GM21576 (cell line): ENCODE measurements at regions not wholly inside any gene's neighbourhood (a gene's known extent, or its start where the extent isn't known, plus 50 kb on each side); places are given as distances from the start of the nearest gene placed in this dataset.
"Not testable (repeated sequence)": the region's sequence is repeated elsewhere in the genome, so short reads cannot be mapped to it uniquely, and the experiment has no call there.

Experiments
- ATAC-seq: cut with Tn5 transposase; IDR thresholded peaks from one replicate; pipeline ENCODE4 v1.9.1; 2021; ENCODE audit warnings: mild to moderate bottlenecking, moderate library complexity; ENCODE audit not compliant: unreplicated experiment

GRCh38 chr7:23931633-23932032 lies 221.6 kb downstream of the STK31 start:
- ATAC-seq, result no peak

GRCh38 chr7:23938215-23938614 lies 228.2 kb downstream of the STK31 start:
- ATAC-seq, result no peak

GRCh38 chr7:23938937-23939552 lies 229.0 kb downstream of the STK31 start:
- ATAC-seq, result peak; percentile 76

DNA sequence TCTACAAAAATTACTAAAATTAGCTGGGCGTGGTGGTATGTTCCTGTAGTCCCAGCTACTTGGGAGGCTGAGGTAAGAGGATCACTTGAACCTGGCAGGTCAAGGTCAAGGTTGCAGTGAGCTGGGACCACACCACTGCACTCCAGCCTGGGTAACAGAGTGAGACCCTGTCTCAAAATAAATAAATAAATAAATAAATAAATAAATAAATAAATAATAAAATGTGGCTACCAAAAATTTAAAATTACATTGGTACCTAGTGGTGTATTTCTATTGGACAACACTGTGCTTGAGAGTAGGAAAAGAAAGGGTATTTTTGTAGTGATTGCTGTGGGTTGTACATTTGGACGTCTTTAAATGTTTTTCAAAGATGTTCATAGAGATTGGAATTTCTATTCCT lies 229.7 kb downstream of the STK31 start:
- ATAC-seq, result not testable (repeated sequence)

- ATAC-seq, result no peak
Observed at GRCh38 chr7:23941551-23941950, 231.5 kb downstream of the STK31 start.

- ATAC-seq, result no peak
Observed at GRCh38 chr7:23942032-23942431, 232.0 kb downstream of the STK31 start.

- no peak for ATAC-seq
Observed at GRCh38 chr7:23944131-23944530, 234.1 kb downstream of the STK31 start.

GRCh38 chr7:23945472-23945871 lies 235.5 kb downstream of the STK31 start:
- no peak for ATAC-seq

GRCh38 chr7:23955145-23955544 lies 245.1 kb downstream of the STK31 start:
- no peak for ATAC-seq

GRCh38 chr7:23955600-23956149 lies 245.7 kb downstream of the STK31 start:
- no peak for ATAC-seq

DNA sequence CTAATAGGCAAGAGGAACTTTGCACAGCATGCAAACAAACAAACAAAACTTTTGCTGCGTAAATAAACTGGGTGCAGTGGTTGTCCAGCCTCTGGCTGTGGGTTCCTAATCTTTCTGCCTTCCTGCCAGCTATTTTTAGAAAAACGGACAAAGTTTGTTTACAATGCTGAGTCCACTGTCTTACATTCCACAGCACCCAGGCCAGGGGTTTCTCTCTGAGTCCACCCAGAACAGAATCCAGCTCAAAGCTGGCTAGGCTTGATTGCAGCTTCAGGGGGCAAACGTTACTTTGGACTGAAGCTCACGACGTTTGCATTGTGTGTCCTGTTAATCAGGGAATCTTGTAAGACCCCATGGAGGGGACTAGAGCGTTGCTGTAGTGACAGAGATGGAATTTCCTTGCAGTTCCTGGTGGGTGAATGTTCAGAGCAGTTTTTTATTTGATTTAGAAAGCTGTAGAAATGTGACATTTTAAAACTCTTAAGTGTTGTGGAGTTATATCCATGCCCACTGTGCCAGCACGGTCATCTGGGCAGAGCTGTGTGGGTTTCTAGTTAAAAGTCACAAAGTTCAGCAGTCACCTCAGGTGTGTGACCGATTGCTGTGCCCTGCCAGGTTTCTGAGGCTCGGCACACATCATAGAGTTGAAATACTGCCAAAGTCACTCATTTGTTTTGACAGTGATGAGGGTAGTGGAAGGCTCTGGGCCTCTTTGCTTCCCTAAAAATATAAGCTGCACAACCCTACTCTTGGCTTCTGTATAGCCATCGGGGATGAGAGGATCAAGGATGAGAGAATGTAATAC lies 247.0 kb downstream of the STK31 start:
- no peak for ATAC-seq

- ATAC-seq, result no peak
Observed at GRCh38 chr7:23959821-23960220, 249.8 kb downstream of the STK31 start.

DNA sequence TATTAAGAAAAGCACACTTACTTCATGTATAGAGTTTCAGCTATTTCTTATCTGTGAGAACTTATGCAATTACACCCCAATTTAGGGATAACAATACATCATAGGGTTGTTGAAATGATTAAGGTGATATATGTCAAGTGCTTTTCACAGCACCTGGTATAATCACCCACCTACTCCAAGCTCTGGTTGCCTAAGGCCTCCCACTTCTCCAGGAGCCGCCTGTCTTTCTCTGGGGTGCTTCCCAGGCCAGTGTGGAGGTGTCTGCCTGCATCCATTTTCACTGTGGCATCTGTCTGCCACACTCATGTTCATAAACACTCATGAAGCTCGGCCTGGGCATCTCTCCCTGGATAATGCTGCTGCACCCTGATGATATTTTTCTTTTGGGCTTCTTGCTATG lies 250.3 kb downstream of the STK31 start:
- no peak for ATAC-seq

DNA sequence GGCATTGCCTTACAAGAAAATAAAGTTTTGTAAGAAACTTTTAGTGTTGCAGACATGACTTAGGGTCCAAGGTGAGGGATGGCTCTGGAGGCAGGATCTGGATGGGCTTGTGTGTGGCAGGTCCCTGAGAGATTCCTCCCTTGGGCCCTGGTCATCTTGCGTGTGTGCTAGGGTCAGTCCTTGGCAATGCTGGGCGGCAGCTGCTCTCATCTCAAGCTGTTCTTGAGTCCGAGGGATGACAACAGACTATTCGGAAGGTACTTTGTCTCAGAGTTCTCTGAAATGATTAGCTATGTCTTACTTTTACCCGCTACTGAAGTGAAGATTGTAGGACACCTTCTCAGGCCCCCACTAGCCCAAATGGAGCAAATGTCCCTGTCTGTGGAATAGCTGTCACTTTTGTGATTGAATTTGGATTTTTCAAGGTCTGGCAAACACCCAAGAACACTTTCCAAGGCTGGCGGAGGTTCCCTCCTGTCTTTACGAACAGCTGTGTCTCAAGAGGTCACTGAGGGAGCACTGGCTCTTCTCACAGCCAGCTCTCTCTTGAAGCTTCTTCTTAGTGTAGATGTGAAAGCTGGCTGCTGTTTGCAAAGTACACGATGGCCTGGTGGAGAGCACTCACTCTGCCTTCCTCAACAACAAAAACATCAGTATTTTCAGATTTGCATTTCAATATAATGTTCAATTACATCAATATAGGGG lies 253.6 kb downstream of the STK31 start:
- ATAC-seq, result no peak

GRCh38 chr7:23964715-23965114 lies 254.7 kb downstream of the STK31 start:
- ATAC-seq, result no peak

GRCh38 chr7:23965296-23965695 lies 255.3 kb downstream of the STK31 start:
- no peak for ATAC-seq

DNA sequence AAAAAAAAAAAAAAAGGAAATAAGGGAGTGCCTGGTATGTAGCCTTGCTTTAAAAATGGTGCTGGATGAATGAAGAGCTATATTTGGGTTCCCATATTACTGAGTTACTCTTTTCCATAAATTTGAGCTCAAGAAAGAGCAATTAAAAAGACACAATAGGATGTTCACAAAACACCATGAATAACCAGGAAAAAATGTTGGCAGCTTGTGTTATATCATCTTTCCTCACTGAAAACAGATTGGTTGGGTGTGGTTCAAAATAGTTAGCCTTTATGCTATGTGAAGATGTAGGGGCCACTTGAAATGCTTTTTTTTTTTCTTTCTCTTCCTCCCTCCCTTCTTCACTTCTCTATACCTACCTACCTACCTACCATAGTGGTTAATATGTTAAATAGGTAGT lies 256.9 kb downstream of the STK31 start:
- ATAC-seq, result no peak

- peak; percentile 46 for ATAC-seq
Observed at GRCh38 chr7:23967949-23968599, 258.1 kb downstream of the STK31 start.

DNA sequence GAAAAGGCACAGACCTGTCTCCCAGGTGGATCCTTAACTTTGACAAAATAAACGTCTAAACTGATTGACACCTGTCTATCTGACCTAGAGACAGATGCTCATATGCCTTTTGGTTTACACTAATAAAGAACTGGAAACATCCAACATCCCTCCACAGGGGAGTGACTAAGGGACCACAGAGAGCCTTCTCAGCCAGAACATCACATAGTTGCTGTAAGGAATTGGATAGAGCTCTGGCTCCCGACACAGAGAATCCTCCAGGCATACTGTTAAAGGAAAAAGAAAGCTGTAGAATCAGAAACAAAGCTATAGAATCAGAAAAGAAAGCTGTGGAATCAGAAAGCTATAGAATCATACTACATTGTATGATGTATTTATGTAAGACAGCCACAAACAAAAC lies 258.8 kb downstream of the STK31 start:
- ATAC-seq, result no peak

GRCh38 chr7:23969443-23969842 lies 259.4 kb downstream of the STK31 start:
- no peak for ATAC-seq

GRCh38 chr7:23970193-23970592 lies 260.2 kb downstream of the STK31 start:
- ATAC-seq, result no peak
